GM23338 (cell line): ENCODE measurements at regions not wholly inside any gene's neighbourhood (a gene's known extent, or its start where the extent isn't known, plus 50 kb on each side); places are given as distances from the start of the nearest gene placed in this dataset.

Experiments used
- ATAC-seq: fragments of 200-7000 bp; cut with Tn5 transposase; 3 replicates; pipeline ENCODE4 v1.9.1; 2020
- DNase-seq: peaks from one replicate; pipeline ENCODE4 v3.0.0-alpha.2; 2015; ENCODE audit warnings: low spot score
- H2AFZ ChIP-seq: fragments of 200-600 bp; sonication (generic); 2 replicates; pipeline ENCODE4 v1.8.0; 2016; ENCODE audit warnings: antibody characterized with exemption, mild to moderate bottlenecking, moderate library complexity
- H3F3A ChIP-seq: fragments of 200-600 bp; sonication (generic); replicated peaks from 2 replicates; pipeline ENCODE4 v1.8.0; 2017; ENCODE audit warnings: antibody characterized with exemption, mixed run types, low read depth
- H3K27ac ChIP-seq: fragments of 200-600 bp; sonication (generic); 2 replicates; pipeline ENCODE4 v1.6.1; 2016; ENCODE audit warnings: low read depth
- H3K27me3 ChIP-seq: fragments of 200-600 bp; sonication (generic); 2 replicates; pipeline ENCODE4 v1.8.0; 2016; ENCODE audit warnings: mild to moderate bottlenecking, mixed run types, moderate library complexity; ENCODE audit not compliant: insufficient read depth
- H3K36me3 ChIP-seq: fragments of 200-600 bp; sonication (generic); 2 replicates; pipeline ENCODE4 v1.8.0; 2016; ENCODE audit warnings: mild to moderate bottlenecking; ENCODE audit not compliant: insufficient read depth
- H3K4me1 ChIP-seq: fragments of 200-600 bp; sonication (generic); 2 replicates; pipeline ENCODE4 v1.8.0; 2016; ENCODE audit warnings: mild to moderate bottlenecking, moderate library complexity; ENCODE audit not compliant: insufficient read depth
- H3K4me2 ChIP-seq: fragments of 200-600 bp; sonication (generic); 2 replicates; pipeline ENCODE4 v1.7.1; 2017; ENCODE audit warnings: mixed run types
- H3K4me3 ChIP-seq: fragments of 200-600 bp; sonication (generic); 2 replicates; pipeline ENCODE4 v1.6.1; 2016; ENCODE audit warnings: mixed run types
- H3K79me2 ChIP-seq: fragments of 200-600 bp; sonication (generic); replicated peaks from 2 replicates; pipeline ENCODE4 v1.8.0; 2017; ENCODE audit warnings: mild to moderate bottlenecking; ENCODE audit not compliant: insufficient read depth
- H3K9me2 ChIP-seq: fragments of 200-600 bp; sonication (generic); 2 replicates; pipeline ENCODE4 v1.8.0; 2017; ENCODE audit not compliant: insufficient read depth
- H4K20me1 ChIP-seq: fragments of 200-600 bp; sonication (generic); replicated peaks from 2 replicates; pipeline ENCODE4 v1.8.0; 2017; ENCODE audit warnings: mild to moderate bottlenecking; ENCODE audit not compliant: insufficient read depth
- H3K27ac Mint-ChIP-seq: 2 replicates; pipeline ENCODE4 v1.8.0; 2020; ENCODE audit warnings: inconsistent platforms, mild to moderate bottlenecking, moderate library complexity, mixed read lengths
- H3K27me3 Mint-ChIP-seq: 3 replicates; pipeline ENCODE4 v1.8.0; 2022; ENCODE audit warnings: low read depth, mild to moderate bottlenecking, moderate library complexity, mixed read lengths, inconsistent platforms; ENCODE audit not compliant: insufficient read depth, poor library complexity
- H3K36me3 Mint-ChIP-seq: 3 replicates; pipeline ENCODE4 v1.8.0; 2021; ENCODE audit warnings: low read depth, mild to moderate bottlenecking, inconsistent platforms, moderate library complexity, mixed read lengths
- H3K4me1 Mint-ChIP-seq: 3 replicates; pipeline ENCODE4 v1.8.0; 2020; ENCODE audit warnings: mild to moderate bottlenecking, inconsistent platforms, mixed read lengths
- H3K4me3 Mint-ChIP-seq: 3 replicates; pipeline ENCODE4 v1.8.0; 2021; ENCODE audit warnings: moderate library complexity, mild to moderate bottlenecking, inconsistent platforms, mixed read lengths
- H3K9me3 Mint-ChIP-seq: 3 replicates; pipeline ENCODE4 v1.8.0; 2020; ENCODE audit warnings: moderate library complexity, mild to moderate bottlenecking, inconsistent platforms, mixed read lengths
- CREB1 ChIP-seq: fragments of 250-450 bp; sonication (Bioruptor Pico); IDR thresholded peaks from 2 replicates; pipeline ENCODE4 v1.5.0; 2020; ENCODE audit warnings: low read depth, mild to moderate bottlenecking, moderate library complexity
- EZH2 ChIP-seq: fragments of 200-600 bp; sonication (generic); IDR thresholded peaks from one replicate; pipeline ENCODE4 v1.8.0; 2017; ENCODE audit warnings: antibody characterized with exemption, mild to moderate bottlenecking, low read depth; ENCODE audit not compliant: unreplicated experiment
- EZH2phosphoT487 ChIP-seq: fragments of 200-600 bp; sonication (generic); IDR thresholded peaks from one replicate; pipeline ENCODE4 v1.8.1; 2018; ENCODE audit warnings: antibody characterized with exemption; ENCODE audit not compliant: unreplicated experiment
- JUNB ChIP-seq: IDR thresholded peaks from one replicate; pipeline ENCODE4 v1.6.1; 2016; ENCODE audit warnings: antibody characterized with exemption; ENCODE audit not compliant: unreplicated experiment
- POLR2AphosphoS5 ChIP-seq: IDR thresholded peaks from 2 replicates; pipeline ENCODE4 v1.6.1; 2016; ENCODE audit warnings: antibody characterized with exemption, low read depth
- STAT1 ChIP-seq: IDR thresholded peaks from one replicate; pipeline ENCODE4 v1.6.1; 2016; ENCODE audit warnings: antibody characterized with exemption; ENCODE audit not compliant: unreplicated experiment
- ZNF114 ChIP-seq: fragments of 250-450 bp; sonication (Bioruptor Pico); IDR thresholded peaks from 2 replicates; pipeline ENCODE4 v1.5.0; 2020; ENCODE audit warnings: mild to moderate bottlenecking, moderate library complexity
- ZNF331 ChIP-seq: fragments of 250-450 bp; sonication (Bioruptor Pico); IDR thresholded peaks from 2 replicates; pipeline ENCODE4 v1.5.0; 2020; ENCODE audit warnings: low read depth, mild to moderate bottlenecking, moderate library complexity
- TF ChIP-seq, protein P1 (sequence below): fragments of 250-450 bp; sonication (Bioruptor Pico); IDR thresholded peaks from 2 replicates; pipeline ENCODE4 v1.5.0; 2020; ENCODE audit warnings: mild to moderate bottlenecking, moderate library complexity
- TF ChIP-seq, protein P2 (sequence below): IDR thresholded peaks from 2 replicates; pipeline ENCODE4 v1.6.1; 2016; ENCODE audit warnings: antibody characterized with exemption
- TF ChIP-seq, protein P3 (sequence below), 2 experiments: fragments of 200-600 bp in 1 of 2; sonication (generic) in 1 of 2; conservative IDR thresholded peaks; 2 replicates each; pipeline versions ENCODE4 v1.5.1 to v1.6.1; 2016 to 2017; ENCODE audit warnings: antibody characterized with exemption in 2 of 2, low read depth in 2 of 2, mild to moderate bottlenecking in 2 of 2, moderate library complexity in 1 of 2
- TF ChIP-seq, protein P4 (sequence below): IDR thresholded peaks from one replicate; pipeline ENCODE4 v1.6.1; 2018; ENCODE audit warnings: antibody characterized with exemption; ENCODE audit not compliant: unreplicated experiment

DNA sequence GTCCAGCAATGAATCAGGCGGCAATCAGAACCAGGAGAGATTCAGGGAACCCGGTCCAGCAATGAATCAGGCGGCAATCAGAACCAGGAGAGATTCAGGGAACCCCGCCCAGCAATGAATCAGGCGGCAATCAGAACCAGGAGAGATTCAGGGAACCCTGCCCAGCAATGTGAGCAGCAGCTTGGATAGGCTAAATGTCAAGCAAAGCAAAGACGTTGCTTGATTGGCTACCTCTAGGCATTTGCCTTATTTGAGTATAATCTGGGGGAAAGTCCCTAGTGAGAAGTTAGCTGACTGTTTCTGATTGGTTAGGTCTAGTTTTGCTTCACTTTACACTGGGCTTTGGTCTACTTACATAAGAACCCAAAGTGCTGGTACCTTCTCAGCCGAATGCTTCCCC, 1212.2 kb upstream of the TENM3 start (continued):
- TF ChIP-seq, protein P1, sequence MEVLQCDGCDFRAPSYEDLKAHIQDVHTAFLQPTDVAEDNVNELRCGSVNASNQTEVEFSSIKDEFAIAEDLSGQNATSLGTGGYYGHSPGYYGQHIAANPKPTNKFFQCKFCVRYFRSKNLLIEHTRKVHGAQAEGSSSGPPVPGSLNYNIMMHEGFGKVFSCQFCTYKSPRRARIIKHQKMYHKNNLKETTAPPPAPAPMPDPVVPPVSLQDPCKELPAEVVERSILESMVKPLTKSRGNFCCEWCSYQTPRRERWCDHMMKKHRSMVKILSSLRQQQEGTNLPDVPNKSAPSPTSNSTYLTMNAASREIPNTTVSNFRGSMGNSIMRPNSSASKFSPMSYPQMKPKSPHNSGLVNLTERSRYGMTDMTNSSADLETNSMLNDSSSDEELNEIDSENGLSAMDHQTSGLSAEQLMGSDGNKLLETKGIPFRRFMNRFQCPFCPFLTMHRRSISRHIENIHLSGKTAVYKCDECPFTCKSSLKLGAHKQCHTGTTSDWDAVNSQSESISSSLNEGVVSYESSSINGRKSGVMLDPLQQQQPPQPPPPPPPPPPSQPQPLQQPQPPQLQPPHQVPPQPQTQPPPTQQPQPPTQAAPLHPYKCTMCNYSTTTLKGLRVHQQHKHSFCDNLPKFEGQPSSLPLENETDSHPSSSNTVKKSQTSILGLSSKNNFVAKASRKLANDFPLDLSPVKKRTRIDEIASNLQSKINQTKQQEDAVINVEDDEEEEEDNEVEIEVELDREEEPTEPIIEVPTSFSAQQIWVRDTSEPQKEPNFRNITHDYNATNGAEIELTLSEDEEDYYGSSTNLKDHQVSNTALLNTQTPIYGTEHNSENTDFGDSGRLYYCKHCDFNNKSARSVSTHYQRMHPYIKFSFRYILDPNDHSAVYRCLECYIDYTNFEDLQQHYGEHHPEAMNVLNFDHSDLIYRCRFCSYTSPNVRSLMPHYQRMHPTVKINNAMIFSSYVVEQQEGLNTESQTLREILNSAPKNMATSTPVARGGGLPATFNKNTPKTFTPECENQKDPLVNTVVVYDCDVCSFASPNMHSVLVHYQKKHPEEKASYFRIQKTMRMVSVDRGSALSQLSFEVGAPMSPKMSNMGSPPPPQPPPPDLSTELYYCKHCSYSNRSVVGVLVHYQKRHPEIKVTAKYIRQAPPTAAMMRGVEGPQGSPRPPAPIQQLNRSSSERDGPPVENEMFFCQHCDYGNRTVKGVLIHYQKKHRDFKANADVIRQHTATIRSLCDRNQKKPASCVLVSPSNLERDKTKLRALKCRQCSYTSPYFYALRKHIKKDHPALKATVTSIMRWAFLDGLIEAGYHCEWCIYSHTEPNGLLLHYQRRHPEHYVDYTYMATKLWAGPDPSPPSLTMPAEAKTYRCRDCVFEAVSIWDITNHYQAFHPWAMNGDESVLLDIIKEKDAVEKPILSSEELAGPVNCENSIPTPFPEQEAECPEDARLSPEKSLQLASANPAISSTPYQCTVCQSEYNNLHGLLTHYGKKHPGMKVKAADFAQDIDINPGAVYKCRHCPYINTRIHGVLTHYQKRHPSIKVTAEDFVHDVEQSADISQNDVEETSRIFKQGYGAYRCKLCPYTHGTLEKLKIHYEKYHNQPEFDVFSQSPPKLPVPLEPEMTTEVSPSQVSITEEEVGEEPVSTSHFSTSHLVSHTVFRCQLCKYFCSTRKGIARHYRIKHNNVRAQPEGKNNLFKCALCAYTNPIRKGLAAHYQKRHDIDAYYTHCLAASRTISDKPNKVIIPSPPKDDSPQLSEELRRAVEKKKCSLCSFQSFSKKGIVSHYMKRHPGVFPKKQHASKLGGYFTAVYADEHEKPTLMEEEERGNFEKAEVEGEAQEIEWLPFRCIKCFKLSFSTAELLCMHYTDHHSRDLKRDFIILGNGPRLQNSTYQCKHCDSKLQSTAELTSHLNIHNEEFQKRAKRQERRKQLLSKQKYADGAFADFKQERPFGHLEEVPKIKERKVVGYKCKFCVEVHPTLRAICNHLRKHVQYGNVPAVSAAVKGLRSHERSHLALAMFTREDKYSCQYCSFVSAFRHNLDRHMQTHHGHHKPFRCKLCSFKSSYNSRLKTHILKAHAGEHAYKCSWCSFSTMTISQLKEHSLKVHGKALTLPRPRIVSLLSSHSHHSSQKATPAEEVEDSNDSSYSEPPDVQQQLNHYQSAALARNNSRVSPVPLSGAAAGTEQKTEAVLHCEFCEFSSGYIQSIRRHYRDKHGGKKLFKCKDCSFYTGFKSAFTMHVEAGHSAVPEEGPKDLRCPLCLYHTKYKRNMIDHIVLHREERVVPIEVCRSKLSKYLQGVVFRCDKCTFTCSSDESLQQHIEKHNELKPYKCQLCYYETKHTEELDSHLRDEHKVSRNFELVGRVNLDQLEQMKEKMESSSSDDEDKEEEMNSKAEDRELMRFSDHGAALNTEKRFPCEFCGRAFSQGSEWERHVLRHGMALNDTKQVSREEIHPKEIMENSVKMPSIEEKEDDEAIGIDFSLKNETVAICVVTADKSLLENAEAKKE (CRISPR knock-in tag): no peak
- TF ChIP-seq, protein P2, sequence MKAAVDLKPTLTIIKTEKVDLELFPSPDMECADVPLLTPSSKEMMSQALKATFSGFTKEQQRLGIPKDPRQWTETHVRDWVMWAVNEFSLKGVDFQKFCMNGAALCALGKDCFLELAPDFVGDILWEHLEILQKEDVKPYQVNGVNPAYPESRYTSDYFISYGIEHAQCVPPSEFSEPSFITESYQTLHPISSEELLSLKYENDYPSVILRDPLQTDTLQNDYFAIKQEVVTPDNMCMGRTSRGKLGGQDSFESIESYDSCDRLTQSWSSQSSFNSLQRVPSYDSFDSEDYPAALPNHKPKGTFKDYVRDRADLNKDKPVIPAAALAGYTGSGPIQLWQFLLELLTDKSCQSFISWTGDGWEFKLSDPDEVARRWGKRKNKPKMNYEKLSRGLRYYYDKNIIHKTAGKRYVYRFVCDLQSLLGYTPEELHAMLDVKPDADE: no peak
- no peak for TF ChIP-seq CREB1 (CRISPR knock-in tag)
- TF ChIP-seq, protein P3, sequence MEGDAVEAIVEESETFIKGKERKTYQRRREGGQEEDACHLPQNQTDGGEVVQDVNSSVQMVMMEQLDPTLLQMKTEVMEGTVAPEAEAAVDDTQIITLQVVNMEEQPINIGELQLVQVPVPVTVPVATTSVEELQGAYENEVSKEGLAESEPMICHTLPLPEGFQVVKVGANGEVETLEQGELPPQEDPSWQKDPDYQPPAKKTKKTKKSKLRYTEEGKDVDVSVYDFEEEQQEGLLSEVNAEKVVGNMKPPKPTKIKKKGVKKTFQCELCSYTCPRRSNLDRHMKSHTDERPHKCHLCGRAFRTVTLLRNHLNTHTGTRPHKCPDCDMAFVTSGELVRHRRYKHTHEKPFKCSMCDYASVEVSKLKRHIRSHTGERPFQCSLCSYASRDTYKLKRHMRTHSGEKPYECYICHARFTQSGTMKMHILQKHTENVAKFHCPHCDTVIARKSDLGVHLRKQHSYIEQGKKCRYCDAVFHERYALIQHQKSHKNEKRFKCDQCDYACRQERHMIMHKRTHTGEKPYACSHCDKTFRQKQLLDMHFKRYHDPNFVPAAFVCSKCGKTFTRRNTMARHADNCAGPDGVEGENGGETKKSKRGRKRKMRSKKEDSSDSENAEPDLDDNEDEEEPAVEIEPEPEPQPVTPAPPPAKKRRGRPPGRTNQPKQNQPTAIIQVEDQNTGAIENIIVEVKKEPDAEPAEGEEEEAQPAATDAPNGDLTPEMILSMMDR (conservative IDR thresholded peaks at IDR 0.05; ENCODE audit: low read depth in 2 of 2): no peak

DNA sequence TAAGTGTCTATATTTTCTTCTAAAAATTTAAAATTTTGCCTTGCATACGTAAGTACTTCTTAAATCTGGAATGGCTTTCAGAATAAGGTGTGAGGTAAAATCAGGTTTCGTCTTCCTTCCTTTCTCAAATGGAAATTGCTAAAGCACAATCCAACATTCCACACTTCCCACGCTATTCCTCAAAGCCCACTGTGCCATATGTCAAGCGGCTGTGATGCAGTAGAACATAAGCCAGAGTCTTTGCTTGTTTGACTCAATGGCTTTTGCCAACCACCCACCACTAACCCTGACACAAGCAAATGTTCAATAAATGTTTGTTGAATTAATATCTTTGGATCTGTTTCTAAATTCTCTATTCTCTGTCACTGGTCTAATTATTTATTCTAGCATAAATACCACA, 1199.7 kb upstream of the TENM3 start:
- Mint-ChIP-seq H3K4me1 (no peaks in the 10 kb centered on the region), H3K9me3 (peaks cover 5% of the 10 kb centered on the region; the same call in 1 of the 3 replicates), H3K27ac (no peak overlapping the region), H3K4me3 (no peak overlapping the region), H3K36me3 (no peaks in the 10 kb centered on the region; the same call in 2 of the 3 replicates), H3K27me3 (no peaks in the 10 kb centered on the region)
- Histone ChIP-seq H3K27me3 (no peaks in the 10 kb centered on the region), H3K79me2 (no peaks in the 10 kb centered on the region), H3K4me1 (no peaks in the 10 kb centered on the region), H3K36me3 (no peaks in the 10 kb centered on the region), H4K20me1 (no peaks in the 10 kb centered on the region), H3F3A (no peaks in the 10 kb centered on the region), H3K9me2 (no peaks in the 10 kb centered on the region), H3K4me3 (no peak overlapping the region), H3K4me2 (no peak overlapping the region), H3K27ac (no peak overlapping the region), H2AFZ (no peak overlapping the region)
- ATAC-seq: no peak
- DNase-seq: no peak
- TF ChIP-seq STAT1 (no peak), POLR2AphosphoS5 (no peak), CREB1 (CRISPR knock-in tag) (no peak), EZH2phosphoT487 (no peak), JUNB (no peak), ZNF331 (CRISPR knock-in tag) (no peak), ZNF114 (CRISPR knock-in tag) (no peak), EZH2 (no peak)
- TF ChIP-seq, protein P2: no peak
- TF ChIP-seq, protein P4, sequence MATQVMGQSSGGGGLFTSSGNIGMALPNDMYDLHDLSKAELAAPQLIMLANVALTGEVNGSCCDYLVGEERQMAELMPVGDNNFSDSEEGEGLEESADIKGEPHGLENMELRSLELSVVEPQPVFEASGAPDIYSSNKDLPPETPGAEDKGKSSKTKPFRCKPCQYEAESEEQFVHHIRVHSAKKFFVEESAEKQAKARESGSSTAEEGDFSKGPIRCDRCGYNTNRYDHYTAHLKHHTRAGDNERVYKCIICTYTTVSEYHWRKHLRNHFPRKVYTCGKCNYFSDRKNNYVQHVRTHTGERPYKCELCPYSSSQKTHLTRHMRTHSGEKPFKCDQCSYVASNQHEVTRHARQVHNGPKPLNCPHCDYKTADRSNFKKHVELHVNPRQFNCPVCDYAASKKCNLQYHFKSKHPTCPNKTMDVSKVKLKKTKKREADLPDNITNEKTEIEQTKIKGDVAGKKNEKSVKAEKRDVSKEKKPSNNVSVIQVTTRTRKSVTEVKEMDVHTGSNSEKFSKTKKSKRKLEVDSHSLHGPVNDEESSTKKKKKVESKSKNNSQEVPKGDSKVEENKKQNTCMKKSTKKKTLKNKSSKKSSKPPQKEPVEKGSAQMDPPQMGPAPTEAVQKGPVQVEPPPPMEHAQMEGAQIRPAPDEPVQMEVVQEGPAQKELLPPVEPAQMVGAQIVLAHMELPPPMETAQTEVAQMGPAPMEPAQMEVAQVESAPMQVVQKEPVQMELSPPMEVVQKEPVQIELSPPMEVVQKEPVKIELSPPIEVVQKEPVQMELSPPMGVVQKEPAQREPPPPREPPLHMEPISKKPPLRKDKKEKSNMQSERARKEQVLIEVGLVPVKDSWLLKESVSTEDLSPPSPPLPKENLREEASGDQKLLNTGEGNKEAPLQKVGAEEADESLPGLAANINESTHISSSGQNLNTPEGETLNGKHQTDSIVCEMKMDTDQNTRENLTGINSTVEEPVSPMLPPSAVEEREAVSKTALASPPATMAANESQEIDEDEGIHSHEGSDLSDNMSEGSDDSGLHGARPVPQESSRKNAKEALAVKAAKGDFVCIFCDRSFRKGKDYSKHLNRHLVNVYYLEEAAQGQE: no peak
